ENCODE measurements at regions not wholly inside any gene's neighbourhood (a gene's known extent, or its start where the extent isn't known, plus 50 kb on each side); places are given as distances from the start of the nearest gene placed in this dataset.
A peak's percentile ranks its signal among the peaks of the same experiment; 100 is the strongest.

DNA sequence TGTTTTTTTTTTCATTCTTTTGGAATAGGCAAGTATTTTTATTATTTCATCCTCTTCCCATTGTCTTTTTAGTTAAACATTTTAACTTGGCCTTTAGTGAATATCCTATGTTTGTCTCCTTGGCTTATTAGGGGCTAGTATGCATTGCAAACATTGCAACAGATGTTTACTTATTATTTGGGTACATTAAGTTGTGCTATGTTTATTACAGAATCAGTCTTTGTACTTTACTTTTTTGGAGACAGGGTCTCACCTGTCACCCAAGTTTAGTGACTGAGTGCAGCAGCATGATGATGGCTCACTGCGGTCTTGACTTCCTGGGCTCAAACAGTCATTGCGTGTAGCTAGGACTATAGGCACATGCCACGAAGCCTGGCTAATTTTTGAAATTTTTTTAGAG lies 51.1 kb upstream of the NUDT6 start:
- Histone ChIP-seq H3K4me3 (ENCODE audit: control insufficient read depth in 1 of 7, extremely low read depth in 1 of 7, insufficient read depth in 4 of 7, low read depth in 2 of 7, low read length in 6 of 7) (no peak overlapping the region), H3K9me3 (ENCODE audit: control extremely low read depth in 1 of 5, control insufficient read depth in 4 of 5, insufficient read depth in 2 of 5, low read depth in 1 of 5, low read length in 4 of 5) (peaks cover 1 to 24% (median 18%) of the 10 kb centered on the region in 5 experiments), H3K4me1 (ENCODE audit: control extremely low read depth in 1 of 4, control insufficient read depth in 4 of 4, insufficient read depth in 4 of 4, low read length in 3 of 4) (no peaks in the 10 kb centered on the region), H3K27me3 (replicated peaks in 2 of 5; ENCODE audit: control insufficient read depth in 4 of 5, insufficient read depth in 5 of 5, low read length in 4 of 5) (no peaks in the 10 kb centered on the region), H3K36me3 (ENCODE audit: control insufficient read depth in 4 of 4, insufficient read depth in 4 of 4, low read length in 3 of 4) (peaks cover 8 to 28% (median 18%) of the 10 kb centered on the region in 4 experiments), H3K27ac (ENCODE audit: insufficient read depth in 1 of 2, low read depth in 1 of 2, low read length in 2 of 2, poor library complexity in 1 of 2, severe bottlenecking in 2 of 2) (no peak overlapping the region)
- WGBS (ENCODE audit: insufficient coverage), result 97% methylated on average over 3 of the region's 3 CpGs
- no peak for DNase-seq
- ChIA-PET POLR2A (no interaction called here), CTCF (no interaction called here)

DNA sequence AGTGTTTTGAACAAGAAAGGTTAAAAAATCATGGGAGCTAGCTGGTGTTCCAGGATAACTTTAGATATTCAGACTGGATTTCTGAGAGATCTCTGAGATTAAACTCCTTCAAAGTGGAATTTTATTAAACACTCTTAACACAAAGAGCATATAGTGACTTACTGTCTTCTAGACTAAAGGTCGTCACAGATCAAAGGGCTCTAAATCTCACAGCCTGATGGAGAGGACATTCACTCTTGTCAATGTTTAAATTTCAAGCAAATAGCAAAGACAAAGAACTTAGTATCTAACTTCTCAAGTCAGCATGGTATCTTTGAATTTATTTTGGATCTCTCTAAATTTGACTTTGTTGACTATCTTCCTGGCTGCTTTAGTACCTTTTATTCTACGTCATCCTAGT lies 53.7 kb upstream of the NUDT6 start:
- Histone ChIP-seq H3K36me3 (ENCODE audit: control insufficient read depth in 4 of 4, insufficient read depth in 4 of 4, low read length in 3 of 4) (peaks cover 13 to 54% (median 28%) of the 10 kb centered on the region in 4 experiments), H3K27me3 (replicated peaks in 2 of 5; ENCODE audit: control insufficient read depth in 4 of 5, insufficient read depth in 5 of 5, low read length in 4 of 5) (no peaks in the 10 kb centered on the region), H3K4me3 (ENCODE audit: control insufficient read depth in 1 of 7, extremely low read depth in 1 of 7, insufficient read depth in 4 of 7, low read depth in 2 of 7, low read length in 6 of 7) (no peak overlapping the region), H3K9me3 (ENCODE audit: control extremely low read depth in 1 of 5, control insufficient read depth in 4 of 5, insufficient read depth in 2 of 5, low read depth in 1 of 5, low read length in 4 of 5) (peaks cover 6 to 42% (median 24%) of the 10 kb centered on the region in 5 experiments), H3K4me1 (ENCODE audit: control extremely low read depth in 1 of 4, control insufficient read depth in 4 of 4, insufficient read depth in 4 of 4, low read length in 3 of 4) (no peaks in the 10 kb centered on the region), H3K27ac (ENCODE audit: insufficient read depth in 1 of 2, low read depth in 1 of 2, low read length in 2 of 2, poor library complexity in 1 of 2, severe bottlenecking in 2 of 2) (no peak overlapping the region)
- no peak for DNase-seq
- CTCF ChIA-PET, result no interaction called here
- POLR2A ChIA-PET, result no interaction called here
- WGBS (ENCODE audit: insufficient coverage), result 100% methylated on average over 2 of the region's 2 CpGs

DNA sequence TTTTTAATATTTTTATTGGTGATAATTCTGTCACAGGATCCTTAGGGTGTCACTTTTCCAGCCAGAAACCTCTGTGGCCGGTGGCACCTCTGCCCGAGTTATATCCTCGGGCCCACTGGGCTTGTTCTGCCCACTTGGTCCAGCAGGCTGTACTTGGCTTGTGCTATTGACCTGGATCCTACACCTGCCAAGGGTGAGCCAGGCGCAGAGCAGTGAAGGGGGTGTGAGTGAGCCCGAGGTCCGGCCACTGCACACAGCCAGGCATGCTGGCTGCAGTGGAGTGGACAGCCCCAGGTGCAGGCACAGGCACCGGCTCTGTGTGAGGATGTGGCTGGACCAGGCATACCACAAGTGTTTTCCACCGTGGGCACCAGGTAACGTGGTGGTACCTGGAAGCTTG lies 54.7 kb upstream of the NUDT6 start:
- WGBS (ENCODE audit: insufficient coverage), result 96% methylated on average over 9 of the region's 9 CpGs
- Histone ChIP-seq H3K36me3 (ENCODE audit: control insufficient read depth in 4 of 4, insufficient read depth in 4 of 4, low read length in 3 of 4) (peaks cover 13 to 57% (median 28%) of the 10 kb centered on the region in 4 experiments), H3K4me3 (ENCODE audit: control insufficient read depth in 1 of 7, extremely low read depth in 1 of 7, insufficient read depth in 4 of 7, low read depth in 2 of 7, low read length in 6 of 7) (no peak overlapping the region), H3K27ac (ENCODE audit: insufficient read depth in 1 of 2, low read depth in 1 of 2, low read length in 2 of 2, poor library complexity in 1 of 2, severe bottlenecking in 2 of 2) (no peak overlapping the region), H3K9me3 (ENCODE audit: control extremely low read depth in 1 of 5, control insufficient read depth in 4 of 5, insufficient read depth in 2 of 5, low read depth in 1 of 5, low read length in 4 of 5) (peaks cover 7 to 42% (median 24%) of the 10 kb centered on the region in 5 experiments), H3K4me1 (ENCODE audit: control extremely low read depth in 1 of 4, control insufficient read depth in 4 of 4, insufficient read depth in 4 of 4, low read length in 3 of 4) (no peaks in the 10 kb centered on the region), H3K27me3 (replicated peaks in 2 of 5; ENCODE audit: control insufficient read depth in 4 of 5, insufficient read depth in 5 of 5, low read length in 4 of 5) (no peaks in the 10 kb centered on the region)
- CTCF ChIA-PET, result interaction anchor here (1.1 kb wide), 1 partner anchor 22 kb away, joined by 3 read pairs; no protein-coding TSS in a partner anchor
- no peak for DNase-seq
- POLR2A ChIA-PET, result no interaction called here

DNA sequence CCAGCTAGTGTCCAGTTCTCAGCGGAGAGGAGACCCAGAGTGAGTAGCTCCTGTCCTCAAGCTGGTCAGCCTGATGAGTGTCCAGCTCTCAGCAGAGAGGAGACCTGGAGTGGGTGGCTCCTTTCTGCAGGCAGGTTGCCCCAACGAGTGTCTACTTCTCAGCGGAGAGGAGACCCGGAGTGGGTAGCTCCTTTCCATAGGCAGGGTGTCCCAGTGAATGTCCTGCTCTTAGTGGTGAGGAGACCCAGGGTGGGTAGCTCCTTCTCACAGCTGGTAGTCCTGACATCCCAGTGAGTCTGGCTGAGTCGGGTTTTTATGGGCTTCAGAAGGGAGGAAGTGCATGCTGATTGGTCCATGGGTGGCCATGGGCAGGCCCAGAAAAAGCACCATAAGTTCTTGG lies 55.7 kb upstream of the NUDT6 start:
- Histone ChIP-seq H3K4me1 (ENCODE audit: control extremely low read depth in 1 of 4, control insufficient read depth in 4 of 4, insufficient read depth in 4 of 4, low read length in 3 of 4) (no peaks in the 10 kb centered on the region), H3K27me3 (replicated peaks in 2 of 5; ENCODE audit: control insufficient read depth in 4 of 5, insufficient read depth in 5 of 5, low read length in 4 of 5) (no peaks in the 10 kb centered on the region), H3K9me3 (ENCODE audit: control extremely low read depth in 1 of 5, control insufficient read depth in 4 of 5, insufficient read depth in 2 of 5, low read depth in 1 of 5, low read length in 4 of 5) (peaks cover 10 to 44% (median 24%) of the 10 kb centered on the region in 5 experiments), H3K27ac (ENCODE audit: insufficient read depth in 1 of 2, low read depth in 1 of 2, low read length in 2 of 2, poor library complexity in 1 of 2, severe bottlenecking in 2 of 2) (no peak overlapping the region), H3K4me3 (ENCODE audit: control insufficient read depth in 1 of 7, extremely low read depth in 1 of 7, insufficient read depth in 4 of 7, low read depth in 2 of 7, low read length in 6 of 7) (no peak overlapping the region), H3K36me3 (ENCODE audit: control insufficient read depth in 4 of 4, insufficient read depth in 4 of 4, low read length in 3 of 4) (peaks cover 13 to 63% (median 28%) of the 10 kb centered on the region in 4 experiments)
- DNase-seq, result peak in 1 of 3 donors; percentile 9
- ChIA-PET POLR2A (no interaction called here), CTCF (interaction anchor here (1.1 kb wide), 1 partner anchor 23 kb away, joined by 3 read pairs; no protein-coding TSS in a partner anchor)
- 96% methylated on average over 4 of the region's 5 CpGs for WGBS (ENCODE audit: insufficient coverage)

DNA sequence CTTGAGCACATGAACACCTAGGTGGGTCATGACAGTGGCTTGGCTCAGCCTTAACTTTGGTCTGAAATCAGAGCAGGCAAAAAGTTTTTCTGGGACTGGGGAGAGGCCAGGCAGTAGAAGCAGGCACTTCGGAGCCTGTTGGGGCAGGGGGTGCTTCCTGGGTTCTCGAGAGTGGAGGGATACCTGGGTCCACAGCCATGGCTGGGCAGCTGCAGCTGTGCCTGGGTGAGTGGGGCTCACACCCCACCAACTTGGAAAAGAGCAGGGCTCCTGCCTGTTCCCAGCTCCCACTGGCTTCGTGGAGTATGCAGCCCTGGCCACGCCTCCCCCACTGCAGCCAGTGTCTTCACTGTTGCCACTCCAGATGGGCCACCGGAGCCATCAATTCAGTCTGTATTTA lies 56.4 kb upstream of the NUDT6 start:
- Histone ChIP-seq H3K9me3 (ENCODE audit: control extremely low read depth in 1 of 5, control insufficient read depth in 4 of 5, insufficient read depth in 2 of 5, low read depth in 1 of 5, low read length in 4 of 5) (peaks cover 10 to 47% (median 25%) of the 10 kb centered on the region in 5 experiments), H3K27ac (ENCODE audit: insufficient read depth in 1 of 2, low read depth in 1 of 2, low read length in 2 of 2, poor library complexity in 1 of 2, severe bottlenecking in 2 of 2) (no peak overlapping the region), H3K27me3 (replicated peaks in 2 of 5; ENCODE audit: control insufficient read depth in 4 of 5, insufficient read depth in 5 of 5, low read length in 4 of 5) (no peaks in the 10 kb centered on the region), H3K4me3 (ENCODE audit: control insufficient read depth in 1 of 7, extremely low read depth in 1 of 7, insufficient read depth in 4 of 7, low read depth in 2 of 7, low read length in 6 of 7) (no peak overlapping the region), H3K4me1 (ENCODE audit: control extremely low read depth in 1 of 4, control insufficient read depth in 4 of 4, insufficient read depth in 4 of 4, low read length in 3 of 4) (no peaks in the 10 kb centered on the region), H3K36me3 (ENCODE audit: control insufficient read depth in 4 of 4, insufficient read depth in 4 of 4, low read length in 3 of 4) (peaks cover 13 to 66% (median 28%) of the 10 kb centered on the region in 4 experiments)
- no peak for DNase-seq
- POLR2A ChIA-PET, result no interaction called here
- 98% methylated on average over 4 of the region's 5 CpGs for WGBS (ENCODE audit: insufficient coverage)
- CTCF ChIA-PET, result no interaction called here

DNA sequence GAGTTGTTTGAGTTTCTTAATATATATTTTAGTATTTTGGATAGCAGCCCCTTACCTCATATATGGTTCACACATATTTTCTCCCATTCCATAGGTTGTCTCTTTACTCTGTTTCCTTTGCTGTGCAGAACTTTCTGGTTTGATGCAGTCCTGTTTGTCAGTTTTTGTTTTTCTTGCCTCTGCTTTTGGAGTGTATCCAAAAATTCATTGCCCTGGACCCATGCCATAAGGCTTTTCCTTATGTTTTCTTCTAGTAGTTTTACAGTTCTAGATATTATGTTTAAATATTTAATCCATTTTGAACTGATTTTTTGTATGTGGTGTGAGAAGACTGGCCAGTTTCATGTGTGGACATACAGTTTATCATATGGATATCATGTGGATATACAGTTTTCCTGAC lies 58.5 kb upstream of the NUDT6 start:
- no peaks in the 10 kb centered on the region for H3K27me3 ChIP-seq (replicated peaks in 2 of 5; ENCODE audit: control insufficient read depth in 4 of 5, insufficient read depth in 5 of 5, low read length in 4 of 5)
- POLR2A ChIA-PET, result no interaction called here

DNA sequence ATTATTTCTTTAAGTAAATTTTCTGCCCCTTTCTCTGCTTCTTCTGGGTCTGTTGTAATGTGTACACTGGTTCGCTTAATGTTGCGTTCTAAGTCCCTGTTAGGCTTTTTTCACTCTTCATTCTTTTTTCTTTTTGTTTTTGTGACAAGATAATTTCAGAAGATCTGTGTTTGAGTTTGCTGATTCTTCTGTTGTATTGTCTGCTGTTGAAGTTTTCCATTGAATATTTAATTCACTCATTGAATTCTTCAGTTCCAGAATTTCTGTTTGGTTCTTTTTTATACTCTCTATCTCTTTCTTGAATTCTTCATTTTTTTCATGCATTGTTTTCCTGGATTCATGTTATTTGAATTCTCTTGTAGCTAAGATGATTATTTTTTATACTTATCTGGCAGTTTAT lies 66.3 kb upstream of the NUDT6 start:
- POLR2A ChIA-PET, result no interaction called here
- DNase-seq, result peak in 2 of 3 donors; percentile 17
- H3K27me3 ChIP-seq (replicated peaks in 2 of 5; ENCODE audit: control insufficient read depth in 4 of 5, insufficient read depth in 5 of 5, low read length in 4 of 5), result no peaks in the 10 kb centered on the region
- no peaks in the 10 kb centered on the region for H3K4me1 ChIP-seq (ENCODE audit: control extremely low read depth in 1 of 4, control insufficient read depth in 4 of 4, insufficient read depth in 4 of 4, low read length in 3 of 4)
- H3K9me3 ChIP-seq (ENCODE audit: control extremely low read depth in 1 of 5, control insufficient read depth in 4 of 5, insufficient read depth in 2 of 5, low read depth in 1 of 5, low read length in 4 of 5), result peaks cover 3 to 60% (median 12%) of the 10 kb centered on the region in 5 experiments
- CTCF ChIA-PET, result no interaction called here
- WGBS (ENCODE audit: insufficient coverage), result no CpG with 5 or more reads among the region's 2 CpGs
- peaks cover 0 to 67% (median 13%) of the 10 kb centered on the region in 4 experiments for H3K36me3 ChIP-seq (ENCODE audit: control insufficient read depth in 4 of 4, insufficient read depth in 4 of 4, low read length in 3 of 4)
- no peak overlapping the region for H3K4me3 ChIP-seq (ENCODE audit: control insufficient read depth in 1 of 7, extremely low read depth in 1 of 7, insufficient read depth in 4 of 7, low read depth in 2 of 7, low read length in 6 of 7)
- H3K27ac ChIP-seq (ENCODE audit: insufficient read depth in 1 of 2, low read depth in 1 of 2, low read length in 2 of 2, poor library complexity in 1 of 2, severe bottlenecking in 2 of 2), result no peak overlapping the region

More for the DNA sequence above, 58.5 kb upstream of the NUDT6 start:
- CTCF ChIA-PET, result no interaction called here
- H3K9me3 ChIP-seq (ENCODE audit: control extremely low read depth in 1 of 5, control insufficient read depth in 4 of 5, insufficient read depth in 2 of 5, low read depth in 1 of 5, low read length in 4 of 5), result peaks cover 8 to 48% (median 19%) of the 10 kb centered on the region in 5 experiments
- no peaks in the 10 kb centered on the region for H3K4me1 ChIP-seq (ENCODE audit: control extremely low read depth in 1 of 4, control insufficient read depth in 4 of 4, insufficient read depth in 4 of 4, low read length in 3 of 4)
- no peak overlapping the region for H3K27ac ChIP-seq (ENCODE audit: insufficient read depth in 1 of 2, low read depth in 1 of 2, low read length in 2 of 2, poor library complexity in 1 of 2, severe bottlenecking in 2 of 2)
- peaks cover 10 to 74% (median 25%) of the 10 kb centered on the region in 4 experiments for H3K36me3 ChIP-seq (ENCODE audit: control insufficient read depth in 4 of 4, insufficient read depth in 4 of 4, low read length in 3 of 4)
- DNase-seq, result no peak
- no peak overlapping the region for H3K4me3 ChIP-seq (ENCODE audit: control insufficient read depth in 1 of 7, extremely low read depth in 1 of 7, insufficient read depth in 4 of 7, low read depth in 2 of 7, low read length in 6 of 7)

All from common myeloid progenitor, CD34-positive (primary cell).